Neuron (in vitro differentiated cells): ENCODE measurements at regions not wholly inside any gene's neighbourhood (a gene's known extent, or its start where the extent isn't known, plus 50 kb on each side); places are given as distances from the start of the nearest gene placed in this dataset.

Source experiments
- H2AFZ ChIP-seq: one replicate; pipeline ENCODE4 v1.6.1; 2013; ENCODE audit warnings: low read depth, mild to moderate bottlenecking, inconsistent platforms, low read length, moderate library complexity
- H3K27me3 ChIP-seq: one replicate; pipeline ENCODE4 v1.6.1; 2013; ENCODE audit warnings: low read length; ENCODE audit not compliant: insufficient read depth
- H3K36me3 ChIP-seq: one replicate; pipeline ENCODE4 v1.6.1; 2013; ENCODE audit warnings: low read length; ENCODE audit not compliant: insufficient read depth
- H3K4me1 ChIP-seq: one replicate; pipeline ENCODE4 v1.6.1; 2013; ENCODE audit warnings: low read length; ENCODE audit not compliant: insufficient read depth
- H3K4me3 ChIP-seq: 2 replicates; pipeline ENCODE4 v1.5.1; 2013; ENCODE audit warnings: mild to moderate bottlenecking, low read length, moderate library complexity
- H3K9me3 ChIP-seq: one replicate; pipeline ENCODE4 v1.6.1; 2013; ENCODE audit warnings: low read length

- Histone ChIP-seq H3K36me3 (no peaks in the 10 kb centered on the region), H2AFZ (no peak overlapping the region)
These were observed 481.7 kb upstream of the TGFBR2 start for GRCh38 chr3:30124435-30125370.

GRCh38 chr3:30129765-30130164 lies 476.6 kb upstream of the TGFBR2 start:
- Histone ChIP-seq H3K4me1 (no peaks in the 10 kb centered on the region), H3K27me3 (no peaks in the 10 kb centered on the region), H3K36me3 (no peaks in the 10 kb centered on the region), H3K4me3 (no peak overlapping the region), H2AFZ (no peak overlapping the region), H3K9me3 (no peaks in the 10 kb centered on the region)

More at GRCh38 chr3:30124435-30125370, 481.7 kb upstream of the TGFBR2 start:
- Histone ChIP-seq H3K9me3 (no peaks in the 10 kb centered on the region), H3K4me3 (no peak overlapping the region), H3K4me1 (no peaks in the 10 kb centered on the region), H3K27me3 (no peaks in the 10 kb centered on the region)

GRCh38 chr3:30130391-30130790 lies 476.0 kb upstream of the TGFBR2 start:
- Histone ChIP-seq H3K36me3 (no peaks in the 10 kb centered on the region), H2AFZ (no peak overlapping the region), H3K4me1 (no peaks in the 10 kb centered on the region), H3K9me3 (no peaks in the 10 kb centered on the region), H3K27me3 (no peaks in the 10 kb centered on the region), H3K4me3 (no peak overlapping the region)

GRCh38 chr3:30131191-30131590 lies 475.2 kb upstream of the TGFBR2 start:
- H2AFZ ChIP-seq = no peak overlapping the region
- H3K36me3 ChIP-seq = no peaks in the 10 kb centered on the region
- H3K27me3 ChIP-seq = no peaks in the 10 kb centered on the region
- H3K4me1 ChIP-seq = no peaks in the 10 kb centered on the region
- no peak overlapping the region for H3K4me3 ChIP-seq
- no peaks in the 10 kb centered on the region for H3K9me3 ChIP-seq

- H3K9me3 ChIP-seq = no peaks in the 10 kb centered on the region
- H3K4me1 ChIP-seq = no peaks in the 10 kb centered on the region
- no peaks in the 10 kb centered on the region for H3K36me3 ChIP-seq
- no peaks in the 10 kb centered on the region for H3K27me3 ChIP-seq
- no peak overlapping the region for H2AFZ ChIP-seq
- no peak overlapping the region for H3K4me3 ChIP-seq
These were observed 471.2 kb upstream of the TGFBR2 start for GRCh38 chr3:30135190-30135589.

- Histone ChIP-seq H3K9me3 (no peaks in the 10 kb centered on the region), H3K4me1 (no peaks in the 10 kb centered on the region), H3K36me3 (no peaks in the 10 kb centered on the region), H2AFZ (no peak overlapping the region), H3K4me3 (no peak overlapping the region), H3K27me3 (no peaks in the 10 kb centered on the region)
These were observed 467.1 kb upstream of the TGFBR2 start for GRCh38 chr3:30139283-30139682.

- no peaks in the 10 kb centered on the region for H3K4me1 ChIP-seq
- no peaks in the 10 kb centered on the region for H3K9me3 ChIP-seq
These were observed 465.9 kb upstream of the TGFBR2 start for GRCh38 chr3:30140356-30141075.

GRCh38 chr3:30141178-30141581 lies 465.2 kb upstream of the TGFBR2 start:
- H3K4me1 ChIP-seq = no peaks in the 10 kb centered on the region
- no peaks in the 10 kb centered on the region for H3K27me3 ChIP-seq
- no peaks in the 10 kb centered on the region for H3K36me3 ChIP-seq
- H3K9me3 ChIP-seq = no peaks in the 10 kb centered on the region
- H2AFZ ChIP-seq = no peak overlapping the region
- no peak overlapping the region for H3K4me3 ChIP-seq

More at GRCh38 chr3:30140356-30141075, 465.9 kb upstream of the TGFBR2 start:
- Histone ChIP-seq H3K27me3 (no peaks in the 10 kb centered on the region), H3K4me3 (no peak overlapping the region), H2AFZ (no peak overlapping the region), H3K36me3 (no peaks in the 10 kb centered on the region)

- H2AFZ ChIP-seq = no peak overlapping the region
- H3K4me1 ChIP-seq = no peaks in the 10 kb centered on the region
- no peak overlapping the region for H3K4me3 ChIP-seq
- H3K9me3 ChIP-seq = no peaks in the 10 kb centered on the region
- H3K27me3 ChIP-seq = no peaks in the 10 kb centered on the region
- H3K36me3 ChIP-seq = no peaks in the 10 kb centered on the region
These were observed 464.5 kb upstream of the TGFBR2 start for GRCh38 chr3:30141927-30142326.

- Histone ChIP-seq H3K4me3 (no peak overlapping the region), H3K9me3 (no peaks in the 10 kb centered on the region), H3K27me3 (no peaks in the 10 kb centered on the region), H3K36me3 (no peaks in the 10 kb centered on the region), H2AFZ (no peak overlapping the region), H3K4me1 (no peaks in the 10 kb centered on the region)
These were observed 463.5 kb upstream of the TGFBR2 start for GRCh38 chr3:30142946-30143345.

GRCh38 chr3:30145281-30145680 lies 461.1 kb upstream of the TGFBR2 start:
- Histone ChIP-seq H3K36me3 (no peaks in the 10 kb centered on the region), H3K27me3 (no peaks in the 10 kb centered on the region), H3K4me3 (no peak overlapping the region), H3K4me1 (no peaks in the 10 kb centered on the region), H2AFZ (no peak overlapping the region), H3K9me3 (no peaks in the 10 kb centered on the region)

- H3K27me3 ChIP-seq = no peaks in the 10 kb centered on the region
- H3K9me3 ChIP-seq = no peaks in the 10 kb centered on the region
- H3K4me3 ChIP-seq = no peak overlapping the region
- no peak overlapping the region for H2AFZ ChIP-seq
- no peaks in the 10 kb centered on the region for H3K36me3 ChIP-seq
- H3K4me1 ChIP-seq = no peaks in the 10 kb centered on the region
These were observed 459.4 kb upstream of the TGFBR2 start for GRCh38 chr3:30146978-30147377.

- no peaks in the 10 kb centered on the region for H3K4me1 ChIP-seq
- H3K9me3 ChIP-seq = peaks cover 2% of the 10 kb centered on the region
- no peak overlapping the region for H2AFZ ChIP-seq
- H3K4me3 ChIP-seq = no peak overlapping the region
- no peaks in the 10 kb centered on the region for H3K27me3 ChIP-seq
- H3K36me3 ChIP-seq = no peaks in the 10 kb centered on the region
These were observed 451.5 kb upstream of the TGFBR2 start for GRCh38 chr3:30154853-30155252.
